ENCODE measurements at regions not wholly inside any gene's neighbourhood (a gene's known extent, or its start where the extent isn't known, plus 50 kb on each side); places are given as distances from the start of the nearest gene placed in this dataset.

GRCh38 chr1:224534731-224535130 is 81.4 kb upstream of the CNIH3 start:
- Histone ChIP-seq H3K27ac (no peak overlapping the region), H3K27me3 (no peaks in the 10 kb centered on the region), H3K9me3 (no peaks in the 10 kb centered on the region), H3K4me1 (no peaks in the 10 kb centered on the region), H3K4me3 (no peak overlapping the region), H3K36me3 (no peaks in the 10 kb centered on the region)
- TF ChIP-seq POLR2A (IDR thresholded peaks at IDR 0.05) (no peak), CTCF (IDR thresholded peaks at IDR 0.05) (no peak)
- intact Hi-C loops (cut with DNase I; ENCODE audit: low total_unique reads), result no loop called here
- no peak for DNase-seq

- intact Hi-C loops (cut with DNase I; ENCODE audit: low total_unique reads), result no loop called here
- H3K36me3 ChIP-seq, result no peaks in the 10 kb centered on the region
- H3K27ac ChIP-seq, result no peak overlapping the region
- DNase-seq, result no peak
- no peaks in the 10 kb centered on the region for H3K27me3 ChIP-seq
- H3K4me3 ChIP-seq, result no peak overlapping the region
- H3K4me1 ChIP-seq, result no peaks in the 10 kb centered on the region
- no peaks in the 10 kb centered on the region for H3K9me3 ChIP-seq
- TF ChIP-seq CTCF (IDR thresholded peaks at IDR 0.05) (no peak), POLR2A (IDR thresholded peaks at IDR 0.05) (no peak)
These were observed 80.5 kb upstream of the CNIH3 start for GRCh38 chr1:224535641-224536040.

- TF ChIP-seq CTCF (IDR thresholded peaks at IDR 0.05) (no peak), POLR2A (IDR thresholded peaks at IDR 0.05) (no peak)
- Histone ChIP-seq H3K4me3 (no peak overlapping the region), H3K27me3 (no peaks in the 10 kb centered on the region), H3K9me3 (no peaks in the 10 kb centered on the region), H3K36me3 (no peaks in the 10 kb centered on the region), H3K27ac (no peak overlapping the region), H3K4me1 (no peaks in the 10 kb centered on the region)
- intact Hi-C loops (cut with DNase I; ENCODE audit: low total_unique reads), result no loop called here
- no peak for DNase-seq
These were observed 76.1 kb upstream of the CNIH3 start for GRCh38 chr1:224539971-224540370.

GRCh38 chr1:224540535-224540934 is 75.6 kb upstream of the CNIH3 start:
- TF ChIP-seq CTCF (IDR thresholded peaks at IDR 0.05), result no peak
- no peak for TF ChIP-seq POLR2A (IDR thresholded peaks at IDR 0.05)

GRCh38 chr1:224541072-224541790 is 74.9 kb upstream of the CNIH3 start:
- TF ChIP-seq POLR2A (IDR thresholded peaks at IDR 0.05), result no peak
- no peak for TF ChIP-seq CTCF (IDR thresholded peaks at IDR 0.05)
- Histone ChIP-seq H3K4me3 (no peak overlapping the region), H3K27ac (no peak overlapping the region), H3K9me3 (no peaks in the 10 kb centered on the region), H3K36me3 (no peaks in the 10 kb centered on the region), H3K27me3 (no peaks in the 10 kb centered on the region), H3K4me1 (no peaks in the 10 kb centered on the region)
- intact Hi-C loops (cut with DNase I; ENCODE audit: low total_unique reads), result no loop called here
- DNase-seq, result no peak

More at GRCh38 chr1:224540535-224540934, 75.6 kb upstream of the CNIH3 start:
- DNase-seq, result no peak
- H3K9me3 ChIP-seq, result no peaks in the 10 kb centered on the region
- H3K4me3 ChIP-seq, result no peak overlapping the region
- no peaks in the 10 kb centered on the region for H3K4me1 ChIP-seq
- no peaks in the 10 kb centered on the region for H3K36me3 ChIP-seq
- intact Hi-C loops (cut with DNase I; ENCODE audit: low total_unique reads), result no loop called here
- no peak overlapping the region for H3K27ac ChIP-seq
- no peaks in the 10 kb centered on the region for H3K27me3 ChIP-seq

All from uterus (tissue), 3 donors.